ENCODE measurements at regions not wholly inside any gene's neighbourhood (a gene's known extent, or its start where the extent isn't known, plus 50 kb on each side); places are given as distances from the start of the nearest gene placed in this dataset.
"Not testable (repeated sequence)": the region's sequence is repeated elsewhere in the genome, so short reads cannot be mapped to it uniquely, and the experiment has no call there.

- H3K27me3 ChIP-seq (ENCODE audit: low read depth) = no peaks in the 10 kb centered on the region
- no peaks in the 10 kb centered on the region for H3K4me1 ChIP-seq
- in situ Hi-C loops (cut with MboI; ENCODE audit: low sequenced_read_pairs) = no loop called here
- no peaks in the 10 kb centered on the region for H3K36me3 ChIP-seq (replicated peaks)
- H3K4me3 ChIP-seq = no peak overlapping the region
- no peak for DNase-seq (ENCODE audit: low spot score in 2 of 2)
- H3K9me3 ChIP-seq = no peaks in the 10 kb centered on the region
Observed at GRCh38 chr10:55551603-55552002, 750.6 kb upstream of the PCDH15 start.

- in situ Hi-C loops (cut with MboI; ENCODE audit: low sequenced_read_pairs) = no loop called here
- no peak for DNase-seq (ENCODE audit: low spot score in 2 of 2)
- Histone ChIP-seq H3K27me3 (ENCODE audit: low read depth) (no peaks in the 10 kb centered on the region), H3K4me3 (no peak overlapping the region), H3K36me3 (replicated peaks) (no peaks in the 10 kb centered on the region), H3K4me1 (no peaks in the 10 kb centered on the region), H3K9me3 (no peaks in the 10 kb centered on the region)
Observed at GRCh38 chr10:55550236-55550635, 749.2 kb upstream of the PCDH15 start.

- DNase-seq (ENCODE audit: low spot score in 2 of 2); H3K9me3 ChIP-seq; H3K4me3 ChIP-seq; H3K27me3 ChIP-seq (ENCODE audit: low read depth); in situ Hi-C loops (cut with MboI; ENCODE audit: low sequenced_read_pairs); H3K36me3 ChIP-seq (replicated peaks); H3K4me1 ChIP-seq: not testable (repeated sequence)
Observed at GRCh38 chr10:55537497-55537896, 736.5 kb upstream of the PCDH15 start.

GRCh38 chr10:55519264-55519663, 718.2 kb upstream of the PCDH15 start:
- H3K4me1 ChIP-seq = no peaks in the 10 kb centered on the region
- no peaks in the 10 kb centered on the region for H3K27me3 ChIP-seq (ENCODE audit: low read depth)
- DNase-seq (ENCODE audit: low spot score in 2 of 2) = no peak
- H3K4me3 ChIP-seq = no peak overlapping the region
- no peaks in the 10 kb centered on the region for H3K9me3 ChIP-seq
- in situ Hi-C loops (cut with MboI; ENCODE audit: low sequenced_read_pairs) = no loop called here
- no peaks in the 10 kb centered on the region for H3K36me3 ChIP-seq (replicated peaks)

GRCh38 chr10:55518416-55518815, 717.4 kb upstream of the PCDH15 start:
- H3K27me3 ChIP-seq (ENCODE audit: low read depth); H3K4me1 ChIP-seq; H3K4me3 ChIP-seq; H3K36me3 ChIP-seq (replicated peaks); DNase-seq (ENCODE audit: low spot score in 2 of 2); in situ Hi-C loops (cut with MboI; ENCODE audit: low sequenced_read_pairs); H3K9me3 ChIP-seq: not testable (repeated sequence)

- Histone ChIP-seq H3K27me3 (ENCODE audit: low read depth) (peaks cover 2% of the 10 kb centered on the region; the same call in 1 of the 2 replicates), H3K4me3 (no peak overlapping the region), H3K9me3 (no peaks in the 10 kb centered on the region), H3K36me3 (replicated peaks) (no peaks in the 10 kb centered on the region), H3K4me1 (no peaks in the 10 kb centered on the region)
- in situ Hi-C loops (cut with MboI; ENCODE audit: low sequenced_read_pairs) = no loop called here
- no peak for DNase-seq (ENCODE audit: low spot score in 2 of 2)
Observed at GRCh38 chr10:55509168-55509567, 708.1 kb upstream of the PCDH15 start.

- in situ Hi-C loops (cut with MboI; ENCODE audit: low sequenced_read_pairs) = no loop called here
- peak; percentile 25 to 63 for DNase-seq (ENCODE audit: low spot score in 2 of 2)
- H3K9me3 ChIP-seq = no peaks in the 10 kb centered on the region
- no peaks in the 10 kb centered on the region for H3K36me3 ChIP-seq (replicated peaks)
- no peaks in the 10 kb centered on the region for H3K27me3 ChIP-seq (ENCODE audit: low read depth)
- no peaks in the 10 kb centered on the region for H3K4me1 ChIP-seq
- H3K4me3 ChIP-seq = no peak overlapping the region
Observed at GRCh38 chr10:55500931-55501559, 700.0 kb upstream of the PCDH15 start.

GRCh38 chr10:55497893-55498499, 697.0 kb upstream of the PCDH15 start:
- no peaks in the 10 kb centered on the region for H3K4me1 ChIP-seq
- no peak overlapping the region for H3K4me3 ChIP-seq
- in situ Hi-C loops (cut with MboI; ENCODE audit: low sequenced_read_pairs) = no loop called here
- no peaks in the 10 kb centered on the region for H3K27me3 ChIP-seq (ENCODE audit: low read depth)
- H3K36me3 ChIP-seq (replicated peaks) = no peaks in the 10 kb centered on the region
- no peak for DNase-seq (ENCODE audit: low spot score in 2 of 2)
- no peaks in the 10 kb centered on the region for H3K9me3 ChIP-seq

GRCh38 chr10:55495555-55495954, 694.5 kb upstream of the PCDH15 start:
- no peak for DNase-seq (ENCODE audit: low spot score in 2 of 2)
- H3K36me3 ChIP-seq (replicated peaks) = no peaks in the 10 kb centered on the region
- no peaks in the 10 kb centered on the region for H3K4me1 ChIP-seq
- in situ Hi-C loops (cut with MboI; ENCODE audit: low sequenced_read_pairs) = no loop called here
- no peaks in the 10 kb centered on the region for H3K9me3 ChIP-seq
- H3K4me3 ChIP-seq = no peak overlapping the region
- H3K27me3 ChIP-seq (ENCODE audit: low read depth) = no peaks in the 10 kb centered on the region

- Histone ChIP-seq H3K4me3 (no peak overlapping the region), H3K4me1 (no peaks in the 10 kb centered on the region), H3K27me3 (ENCODE audit: low read depth) (no peaks in the 10 kb centered on the region), H3K9me3 (no peaks in the 10 kb centered on the region), H3K36me3 (replicated peaks) (no peaks in the 10 kb centered on the region)
- DNase-seq (ENCODE audit: low spot score in 2 of 2) = peak; percentile 40 to 65
- in situ Hi-C loops (cut with MboI; ENCODE audit: low sequenced_read_pairs) = no loop called here
Observed at GRCh38 chr10:55491712-55492111, 690.7 kb upstream of the PCDH15 start.

GRCh38 chr10:55485827-55486226, 684.8 kb upstream of the PCDH15 start:
- in situ Hi-C loops (cut with MboI; ENCODE audit: low sequenced_read_pairs) = no loop called here
- Histone ChIP-seq H3K36me3 (replicated peaks) (no peaks in the 10 kb centered on the region), H3K4me3 (no peak overlapping the region), H3K9me3 (no peaks in the 10 kb centered on the region), H3K4me1 (no peaks in the 10 kb centered on the region), H3K27me3 (ENCODE audit: low read depth) (no peaks in the 10 kb centered on the region)
- no peak for DNase-seq (ENCODE audit: low spot score in 2 of 2)

- H3K4me1 ChIP-seq = no peaks in the 10 kb centered on the region
- no peak overlapping the region for H3K4me3 ChIP-seq
- no peak for DNase-seq (ENCODE audit: low spot score in 2 of 2)
- no peaks in the 10 kb centered on the region for H3K9me3 ChIP-seq
- in situ Hi-C loops (cut with MboI; ENCODE audit: low sequenced_read_pairs) = no loop called here
- H3K27me3 ChIP-seq (ENCODE audit: low read depth) = no peaks in the 10 kb centered on the region
- no peaks in the 10 kb centered on the region for H3K36me3 ChIP-seq (replicated peaks)
Observed at GRCh38 chr10:55476129-55476528, 675.1 kb upstream of the PCDH15 start.

GRCh38 chr10:55474258-55474657, 673.2 kb upstream of the PCDH15 start:
- H3K36me3 ChIP-seq (replicated peaks) = no peaks in the 10 kb centered on the region
- H3K9me3 ChIP-seq = no peaks in the 10 kb centered on the region
- DNase-seq (ENCODE audit: low spot score in 2 of 2) = no peak
- no peaks in the 10 kb centered on the region for H3K4me1 ChIP-seq
- H3K27me3 ChIP-seq (ENCODE audit: low read depth) = no peaks in the 10 kb centered on the region
- in situ Hi-C loops (cut with MboI; ENCODE audit: low sequenced_read_pairs) = no loop called here
- no peak overlapping the region for H3K4me3 ChIP-seq

- in situ Hi-C loops (cut with MboI; ENCODE audit: low sequenced_read_pairs) = no loop called here
- Histone ChIP-seq H3K4me3 (no peak overlapping the region), H3K9me3 (no peaks in the 10 kb centered on the region), H3K36me3 (replicated peaks) (no peaks in the 10 kb centered on the region), H3K27me3 (ENCODE audit: low read depth) (no peaks in the 10 kb centered on the region), H3K4me1 (no peaks in the 10 kb centered on the region)
- DNase-seq (ENCODE audit: low spot score in 2 of 2) = no peak
Observed at GRCh38 chr10:55470840-55471239, 669.8 kb upstream of the PCDH15 start.
